ENCODE measurements at regions not wholly inside any gene's neighbourhood (a gene's known extent, or its start where the extent isn't known, plus 50 kb on each side); places are given as distances from the start of the nearest gene placed in this dataset.

- no peak overlapping the region for H3K4me3 Mint-ChIP-seq
- no peaks in the 10 kb centered on the region for H3K4me1 ChIP-seq (ENCODE audit: control insufficient read depth, insufficient read depth, low read length, poor library complexity, severe bottlenecking)
- H3K36me3 Mint-ChIP-seq, result no peaks in the 10 kb centered on the region
- ATAC-seq (ENCODE audit: low read depth in 2 of 2) (no peak), DNase-seq (no peak)
- H3K9me3 Mint-ChIP-seq, result peaks cover 0 to 3% (median 0%) of the 10 kb centered on the region in 7 donors
- no peaks in the 10 kb centered on the region for H3K4me1 Mint-ChIP-seq
- H3K27me3 ChIP-seq (ENCODE audit: control insufficient read depth, insufficient read depth, low read length), result peaks cover 14% of the 10 kb centered on the region
- H3K27ac ChIP-seq (ENCODE audit: insufficient read depth, low read length, poor library complexity, severe bottlenecking), result no peak overlapping the region
- H3K9me3 ChIP-seq (ENCODE audit: control insufficient read depth in 2 of 2, low read length in 2 of 2), result no peaks in the 10 kb centered on the region
- peaks cover 30% of the 10 kb centered on the region for H3K27me3 Mint-ChIP-seq
- H3K36me3 ChIP-seq (ENCODE audit: control insufficient read depth, insufficient read depth, low read length), result no peaks in the 10 kb centered on the region
- H3K4me3 ChIP-seq (ENCODE audit: low read depth, low read length), result no peak overlapping the region
- no peak overlapping the region for H3K27ac Mint-ChIP-seq
Observed at GRCh38 chr15:39247574-39247973, 333.3 kb upstream of the THBS1 start.

GRCh38 chr15:39248204-39248603, 332.7 kb upstream of the THBS1 start:
- H3K4me1 ChIP-seq (ENCODE audit: control insufficient read depth, insufficient read depth, low read length, poor library complexity, severe bottlenecking), result no peaks in the 10 kb centered on the region
- no peak for DNase-seq
- Mint-ChIP-seq H3K27ac (no peak overlapping the region), H3K4me3 (no peak overlapping the region), H3K9me3 (peaks cover 0 to 3% (median 0%) of the 10 kb centered on the region in 7 donors), H3K27me3 (peaks cover 30% of the 10 kb centered on the region), H3K36me3 (no peaks in the 10 kb centered on the region), H3K4me1 (no peaks in the 10 kb centered on the region)
- no peak overlapping the region for H3K4me3 ChIP-seq (ENCODE audit: low read depth, low read length)
- no peaks in the 10 kb centered on the region for H3K9me3 ChIP-seq (ENCODE audit: control insufficient read depth in 2 of 2, low read length in 2 of 2)
- H3K27ac ChIP-seq (ENCODE audit: insufficient read depth, low read length, poor library complexity, severe bottlenecking), result no peak overlapping the region
- ATAC-seq (ENCODE audit: low read depth in 2 of 2), result no peak
- peaks cover 14% of the 10 kb centered on the region for H3K27me3 ChIP-seq (ENCODE audit: control insufficient read depth, insufficient read depth, low read length)
- no peaks in the 10 kb centered on the region for H3K36me3 ChIP-seq (ENCODE audit: control insufficient read depth, insufficient read depth, low read length)

- no peaks in the 10 kb centered on the region for H3K36me3 ChIP-seq (ENCODE audit: control insufficient read depth, insufficient read depth, low read length)
- Mint-ChIP-seq H3K36me3 (no peaks in the 10 kb centered on the region), H3K27me3 (peaks cover 25% of the 10 kb centered on the region), H3K4me1 (no peaks in the 10 kb centered on the region), H3K4me3 (no peak overlapping the region), H3K27ac (no peak overlapping the region), H3K9me3 (peaks cover 0 to 3% (median 0%) of the 10 kb centered on the region in 7 donors)
- no peaks in the 10 kb centered on the region for H3K9me3 ChIP-seq (ENCODE audit: control insufficient read depth in 2 of 2, low read length in 2 of 2)
- H3K4me1 ChIP-seq (ENCODE audit: control insufficient read depth, insufficient read depth, low read length, poor library complexity, severe bottlenecking), result no peaks in the 10 kb centered on the region
- no peak for DNase-seq
- ATAC-seq (ENCODE audit: low read depth in 2 of 2), result no peak
- H3K27me3 ChIP-seq (ENCODE audit: control insufficient read depth, insufficient read depth, low read length), result peaks cover 14% of the 10 kb centered on the region
- no peak overlapping the region for H3K27ac ChIP-seq (ENCODE audit: insufficient read depth, low read length, poor library complexity, severe bottlenecking)
- no peak overlapping the region for H3K4me3 ChIP-seq (ENCODE audit: low read depth, low read length)
Observed at GRCh38 chr15:39250001-39250400, 330.9 kb upstream of the THBS1 start.

- peaks cover 0 to 3% (median 0%) of the 10 kb centered on the region in 7 donors for H3K9me3 Mint-ChIP-seq
- H3K4me1 Mint-ChIP-seq, result no peaks in the 10 kb centered on the region
- ATAC-seq (ENCODE audit: low read depth in 2 of 2) (no peak), DNase-seq (no peak)
- H3K36me3 Mint-ChIP-seq, result no peaks in the 10 kb centered on the region
- Histone ChIP-seq H3K36me3 (ENCODE audit: control insufficient read depth, insufficient read depth, low read length) (no peaks in the 10 kb centered on the region), H3K4me1 (ENCODE audit: control insufficient read depth, insufficient read depth, low read length, poor library complexity, severe bottlenecking) (no peaks in the 10 kb centered on the region), H3K4me3 (ENCODE audit: low read depth, low read length) (no peak overlapping the region), H3K27me3 (ENCODE audit: control insufficient read depth, insufficient read depth, low read length) (peaks cover 14% of the 10 kb centered on the region), H3K9me3 (ENCODE audit: control insufficient read depth in 2 of 2, low read length in 2 of 2) (no peaks in the 10 kb centered on the region), H3K27ac (ENCODE audit: insufficient read depth, low read length, poor library complexity, severe bottlenecking) (no peak overlapping the region)
- no peak overlapping the region for H3K27ac Mint-ChIP-seq
- H3K4me3 Mint-ChIP-seq, result no peak overlapping the region
- H3K27me3 Mint-ChIP-seq, result peaks cover 20% of the 10 kb centered on the region
Observed at GRCh38 chr15:39250460-39251186, 330.3 kb upstream of the THBS1 start.

- H3K27ac ChIP-seq (ENCODE audit: insufficient read depth, low read length, poor library complexity, severe bottlenecking), result no peak overlapping the region
- DNase-seq (no peak), ATAC-seq (ENCODE audit: low read depth in 2 of 2) (no peak)
- Mint-ChIP-seq H3K9me3 (peaks cover 0 to 3% (median 0%) of the 10 kb centered on the region in 7 donors), H3K27ac (no peak overlapping the region), H3K27me3 (peaks cover 20% of the 10 kb centered on the region), H3K4me1 (no peaks in the 10 kb centered on the region), H3K4me3 (no peak overlapping the region), H3K36me3 (no peaks in the 10 kb centered on the region)
- no peaks in the 10 kb centered on the region for H3K36me3 ChIP-seq (ENCODE audit: control insufficient read depth, insufficient read depth, low read length)
- peaks cover 13% of the 10 kb centered on the region for H3K27me3 ChIP-seq (ENCODE audit: control insufficient read depth, insufficient read depth, low read length)
- H3K4me1 ChIP-seq (ENCODE audit: control insufficient read depth, insufficient read depth, low read length, poor library complexity, severe bottlenecking), result no peaks in the 10 kb centered on the region
- no peak overlapping the region for H3K4me3 ChIP-seq (ENCODE audit: low read depth, low read length)
- no peaks in the 10 kb centered on the region for H3K9me3 ChIP-seq (ENCODE audit: control insufficient read depth in 2 of 2, low read length in 2 of 2)
Observed at GRCh38 chr15:39251413-39252133, 329.3 kb upstream of the THBS1 start.

GRCh38 chr15:39252134-39252470, 328.8 kb upstream of the THBS1 start:
- Histone ChIP-seq H3K4me3 (ENCODE audit: low read depth, low read length) (no peak overlapping the region), H3K27ac (ENCODE audit: insufficient read depth, low read length, poor library complexity, severe bottlenecking) (no peak overlapping the region), H3K36me3 (ENCODE audit: control insufficient read depth, insufficient read depth, low read length) (no peaks in the 10 kb centered on the region), H3K27me3 (ENCODE audit: control insufficient read depth, insufficient read depth, low read length) (peaks cover 13% of the 10 kb centered on the region), H3K4me1 (ENCODE audit: control insufficient read depth, insufficient read depth, low read length, poor library complexity, severe bottlenecking) (no peaks in the 10 kb centered on the region), H3K9me3 (ENCODE audit: control insufficient read depth in 2 of 2, low read length in 2 of 2) (no peaks in the 10 kb centered on the region)
- H3K27me3 Mint-ChIP-seq, result peaks cover 17% of the 10 kb centered on the region
- H3K36me3 Mint-ChIP-seq, result no peaks in the 10 kb centered on the region
- ATAC-seq (ENCODE audit: low read depth in 2 of 2) (no peak), DNase-seq (no peak)
- H3K27ac Mint-ChIP-seq, result no peak overlapping the region
- peaks cover 0 to 3% (median 0%) of the 10 kb centered on the region in 7 donors for H3K9me3 Mint-ChIP-seq
- no peak overlapping the region for H3K4me3 Mint-ChIP-seq
- no peaks in the 10 kb centered on the region for H3K4me1 Mint-ChIP-seq

GRCh38 chr15:39253552-39253951, 327.3 kb upstream of the THBS1 start:
- ATAC-seq (ENCODE audit: low read depth in 2 of 2), result no peak
- H3K4me1 Mint-ChIP-seq, result no peaks in the 10 kb centered on the region
- peaks cover 17% of the 10 kb centered on the region for H3K27me3 Mint-ChIP-seq

GRCh38 chr15:39254181-39254580, 326.7 kb upstream of the THBS1 start:
- no peaks in the 10 kb centered on the region for H3K9me3 ChIP-seq (ENCODE audit: control insufficient read depth in 2 of 2, low read length in 2 of 2)
- ATAC-seq (ENCODE audit: low read depth in 2 of 2) (no peak), DNase-seq (no peak)
- peaks cover 0 to 3% (median 0%) of the 10 kb centered on the region in 7 donors for H3K9me3 Mint-ChIP-seq
- no peak overlapping the region for H3K27ac Mint-ChIP-seq
- H3K4me3 Mint-ChIP-seq, result no peak overlapping the region
- H3K4me3 ChIP-seq (ENCODE audit: low read depth, low read length), result no peak overlapping the region
- peaks cover 19% of the 10 kb centered on the region for H3K27me3 Mint-ChIP-seq
- H3K27me3 ChIP-seq (ENCODE audit: control insufficient read depth, insufficient read depth, low read length), result peaks cover 6% of the 10 kb centered on the region
- H3K27ac ChIP-seq (ENCODE audit: insufficient read depth, low read length, poor library complexity, severe bottlenecking), result no peak overlapping the region
- H3K36me3 ChIP-seq (ENCODE audit: control insufficient read depth, insufficient read depth, low read length), result no peaks in the 10 kb centered on the region
- H3K4me1 Mint-ChIP-seq, result no peaks in the 10 kb centered on the region
- H3K4me1 ChIP-seq (ENCODE audit: control insufficient read depth, insufficient read depth, low read length, poor library complexity, severe bottlenecking), result no peaks in the 10 kb centered on the region
- no peaks in the 10 kb centered on the region for H3K36me3 Mint-ChIP-seq

More at GRCh38 chr15:39253552-39253951, 327.3 kb upstream of the THBS1 start:
- H3K4me3 Mint-ChIP-seq, result no peak overlapping the region
- peaks cover 0 to 3% (median 0%) of the 10 kb centered on the region in 7 donors for H3K9me3 Mint-ChIP-seq
- Histone ChIP-seq H3K36me3 (ENCODE audit: control insufficient read depth, insufficient read depth, low read length) (no peaks in the 10 kb centered on the region), H3K9me3 (ENCODE audit: control insufficient read depth in 2 of 2, low read length in 2 of 2) (no peaks in the 10 kb centered on the region), H3K4me1 (ENCODE audit: control insufficient read depth, insufficient read depth, low read length, poor library complexity, severe bottlenecking) (no peaks in the 10 kb centered on the region), H3K27me3 (ENCODE audit: control insufficient read depth, insufficient read depth, low read length) (peaks cover 6% of the 10 kb centered on the region), H3K4me3 (ENCODE audit: low read depth, low read length) (no peak overlapping the region), H3K27ac (ENCODE audit: insufficient read depth, low read length, poor library complexity, severe bottlenecking) (no peak overlapping the region)
- DNase-seq, result no peak
- no peak overlapping the region for H3K27ac Mint-ChIP-seq
- no peaks in the 10 kb centered on the region for H3K36me3 Mint-ChIP-seq
